A549 (cell line): ENCODE measurements at regions not wholly inside any gene's neighbourhood (a gene's known extent, or its start where the extent isn't known, plus 50 kb on each side); places are given as distances from the start of the nearest gene placed in this dataset.

Source experiments
- BHLHE40 ChIP-seq: IDR thresholded peaks from 2 replicates; pipeline ENCODE4 v1.6.1; 2012; ENCODE audit warnings: low read depth, low read length, inconsistent platforms
- CHD2 ChIP-seq: fragments of 150-350 bp; IDR thresholded peaks from 2 replicates; pipeline ENCODE4 v1.6.1; 2014; ENCODE audit warnings: low read length; ENCODE audit not compliant: partially characterized antibody
- CTCF ChIP-seq: fragments of >200 bp; sonication (Bioruptor Twin); formaldehyde crosslinking; IDR thresholded peaks from 3 replicates; pipeline ENCODE4 v1.5.1; 2016
- ELK1 ChIP-seq: fragments of 150-350 bp; IDR thresholded peaks from 2 replicates; pipeline ENCODE4 v1.6.1; 2014; ENCODE audit warnings: low read depth, mild to moderate bottlenecking, low read length
- EP300 ChIP-seq, 2 experiments: fragments of >200 bp; sonication (Bioruptor Twin); formaldehyde crosslinking; IDR thresholded peaks; 2 replicates in 1 of 2; 3 replicates in 1 of 2; pipeline ENCODE4 v1.6.1; 2016 to 2017
- HOXA7 ChIP-seq: fragments of 250-450 bp; sonication (Bioruptor Pico); IDR thresholded peaks from 2 replicates; pipeline ENCODE4 v1.5.0; 2020; ENCODE audit warnings: mild to moderate bottlenecking, moderate library complexity
- JUN ChIP-seq, 2 experiments: fragments of >200 bp; sonication (Bioruptor Twin); formaldehyde crosslinking; IDR thresholded peaks; 2 replicates in 1 of 2; 3 replicates in 1 of 2; pipeline ENCODE4 v1.6.1; 2016 to 2017
- PHF8 ChIP-seq: fragments of 200-600 bp; sonication (generic); IDR thresholded peaks from 2 replicates; pipeline ENCODE4 v1.6.1; 2016; ENCODE audit warnings: low read depth, mild to moderate bottlenecking, antibody characterized with exemption, moderate library complexity, borderline replicate concordance
- RNF2 ChIP-seq: fragments of 200-600 bp; sonication (generic); IDR thresholded peaks from 2 replicates; pipeline ENCODE4 v1.6.1; 2016; ENCODE audit warnings: low read depth, mild to moderate bottlenecking, antibody characterized with exemption, moderate library complexity, borderline replicate concordance

- TF ChIP-seq ELK1 (no peak), EP300 (IDR thresholded peaks at IDR 0.05) (no peak), CHD2 (no peak), CTCF (no peak), JUN (IDR thresholded peaks at IDR 0.05) (no peak), RNF2 (no peak), PHF8 (no peak), HOXA7 (CRISPR knock-in tag) (no peak), BHLHE40 (no peak)
These were observed 337.8 kb downstream of the DEPDC1B start for GRCh38 chr5:60362158-60362557.
